ENCODE measurements at regions not wholly inside any gene's neighbourhood (a gene's known extent, or its start where the extent isn't known, plus 50 kb on each side); places are given as distances from the start of the nearest gene placed in this dataset.

- TF ChIP-seq CTCF (IDR thresholded peaks at IDR 0.05) = peak; percentile 74 to 86 (median 77)
- TF ChIP-seq POLR2A (IDR thresholded peaks at IDR 0.05) = no peak
Measured at GRCh38 chr10:30534465-30535144, 94.9 kb downstream of the LYZL2 start.

All from ovary (tissue), 3 donors.